Brain pericyte (primary cell): ENCODE measurements at regions not wholly inside any gene's neighbourhood (a gene's known extent, or its start where the extent isn't known, plus 50 kb on each side); places are given as distances from the start of the nearest gene placed in this dataset.

Experiments
- DNase-seq: peaks from one replicate; pipeline ENCODE4 v3.0.0-alpha.2; 2012; ENCODE audit warnings: low read depth, low spot score

GRCh38 chr6:95501032-95501904 lies 76.1 kb upstream of the MANEA start:
- DNase-seq = no peak

GRCh38 chr6:95503568-95503967 lies 73.8 kb upstream of the MANEA start:
- DNase-seq = no peak

- DNase-seq = no peak
These were observed 65.9 kb upstream of the MANEA start for GRCh38 chr6:95511404-95511803.

- no peak for DNase-seq
These were observed 61.4 kb upstream of the MANEA start for GRCh38 chr6:95515975-95516374.

GRCh38 chr6:95517004-95517403 lies 60.3 kb upstream of the MANEA start:
- no peak for DNase-seq

- DNase-seq = no peak
These were observed 59.8 kb upstream of the MANEA start for GRCh38 chr6:95517568-95517967.

GRCh38 chr6:95518630-95519227 lies 58.6 kb upstream of the MANEA start:
- no peak for DNase-seq

- DNase-seq = no peak
These were observed 57.9 kb upstream of the MANEA start for GRCh38 chr6:95519228-95520037.

- no peak for DNase-seq
These were observed 56.2 kb upstream of the MANEA start for GRCh38 chr6:95521181-95521580.
